ENCODE measurements at regions not wholly inside any gene's neighbourhood (a gene's known extent, or its start where the extent isn't known, plus 50 kb on each side); places are given as distances from the start of the nearest gene placed in this dataset.

- TF ChIP-seq CTCF (IDR thresholded peaks at IDR 0.05): no peak
- TF ChIP-seq POLR2AphosphoS5 (IDR thresholded peaks at IDR 0.05; ENCODE audit: low read depth, low read length): no peak
- TF ChIP-seq REST (IDR thresholded peaks at IDR 0.05; ENCODE audit: insufficient read depth in 1 of 2, low read depth in 2 of 2, low read length in 1 of 2): no peak
These were observed 582.2 kb upstream of the ADGRL4 start for GRCh38 chr1:79588719-79589118.

Measured in Panc1 (cell line).